Fibroblast of skin of left quadriceps (primary cell): ENCODE measurements at regions not wholly inside any gene's neighbourhood (a gene's known extent, or its start where the extent isn't known, plus 50 kb on each side); places are given as distances from the start of the nearest gene placed in this dataset.
"Not testable (repeated sequence)": the region's sequence is repeated elsewhere in the genome, so short reads cannot be mapped to it uniquely, and the experiment has no call there.

ENCODE experiments used
- DNase-seq, 2 experiments: peaks; one replicate each; pipeline ENCODE4 v3.0.0-alpha.2; 2013; ENCODE audit warnings: low read depth in 2 of 2

DNA sequence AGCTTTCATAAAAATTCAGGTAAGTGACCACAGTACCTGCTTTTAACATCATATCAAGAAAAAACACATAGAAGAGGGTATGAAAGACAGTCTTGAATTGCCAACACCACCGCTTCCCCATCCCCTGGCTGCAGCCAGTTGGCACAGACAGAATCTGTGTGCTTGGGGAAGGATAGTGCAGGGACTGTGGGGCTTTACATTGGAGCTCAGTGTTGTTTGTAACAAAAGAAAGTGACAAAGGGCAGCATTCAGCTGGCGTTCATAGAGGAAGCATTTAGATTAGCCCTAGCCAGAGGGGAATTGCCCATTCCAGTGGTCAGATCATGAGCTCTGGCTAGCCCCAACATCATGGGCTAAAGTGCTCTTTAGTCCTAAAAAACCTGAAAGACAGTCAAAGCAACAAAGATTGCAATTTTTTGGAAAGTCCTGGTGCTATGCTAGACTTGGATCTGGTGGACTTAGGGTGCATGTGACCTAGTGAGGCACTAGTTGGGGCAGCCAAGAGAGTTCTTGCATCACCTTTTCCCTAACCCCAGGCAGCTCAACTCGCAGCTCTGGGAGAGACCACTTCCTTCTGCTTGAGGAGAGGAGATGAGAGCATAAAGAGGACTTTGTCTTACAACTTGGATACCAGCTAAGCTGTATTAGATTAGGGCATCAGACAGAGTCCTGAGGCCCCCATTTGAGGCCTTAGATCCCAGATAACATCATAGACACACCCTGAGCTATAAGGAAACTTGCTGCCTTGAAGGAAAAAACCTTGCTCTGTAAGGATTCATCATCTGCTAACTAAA, 1602.4 kb upstream of the ADGRL3 start:
- no peak for DNase-seq

DNA sequence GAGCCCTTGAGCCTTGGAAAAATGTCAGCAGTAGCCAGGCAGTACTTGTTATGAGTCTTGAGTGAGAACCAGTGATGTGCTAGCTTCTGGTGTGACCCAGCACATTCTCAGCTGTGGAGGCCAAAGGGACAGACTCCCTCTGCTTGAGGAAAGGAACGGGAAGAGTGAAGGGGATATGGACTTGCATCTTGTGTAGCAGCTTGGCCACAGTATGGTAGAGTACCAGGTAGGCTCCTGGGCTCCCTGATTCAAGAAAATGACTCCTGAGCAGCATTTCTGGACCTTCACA, 1601.9 kb upstream of the ADGRL3 start:
- DNase-seq = no peak

DNA sequence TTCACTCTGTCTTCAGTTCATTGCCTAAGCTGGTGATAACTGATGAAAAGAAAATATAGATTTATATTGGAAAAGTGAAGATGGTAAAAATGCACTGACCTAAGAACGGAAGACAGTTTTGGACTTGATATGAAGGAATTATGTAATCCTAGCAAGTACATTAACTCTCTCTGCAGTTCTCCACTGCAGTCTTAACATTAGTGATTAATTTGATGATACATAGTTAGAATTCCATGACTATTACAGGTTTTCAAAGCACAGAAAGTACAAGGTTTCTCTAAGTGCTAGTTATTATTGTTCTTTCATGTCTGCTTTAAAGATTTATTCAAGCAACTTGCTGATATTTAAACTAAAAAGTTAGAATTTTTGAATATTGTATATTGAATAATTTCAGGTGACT, 1591.7 kb upstream of the ADGRL3 start:
- peak in 1 of 2 experiments; percentile 10 for DNase-seq

DNA sequence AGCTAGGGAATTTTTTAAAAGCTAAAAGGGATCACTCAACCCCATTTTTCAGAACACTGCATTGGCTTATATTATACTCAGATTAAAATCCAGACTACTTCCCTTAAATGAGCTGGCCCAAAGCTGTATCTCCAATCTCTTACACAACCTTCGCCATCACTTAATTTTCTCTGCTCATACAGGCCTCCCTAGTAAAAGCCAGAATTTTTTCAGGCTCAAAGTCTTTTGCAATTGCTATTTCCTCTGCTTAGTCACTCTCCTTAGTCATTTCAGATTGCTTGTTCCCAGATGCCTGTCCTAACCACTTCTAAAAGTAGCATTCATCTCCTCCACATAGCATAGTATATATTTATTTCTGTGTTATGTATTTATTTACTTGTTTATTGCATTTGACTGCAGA, 1587.9 kb upstream of the ADGRL3 start:
- DNase-seq = peak; percentile 62 to 68

DNA sequence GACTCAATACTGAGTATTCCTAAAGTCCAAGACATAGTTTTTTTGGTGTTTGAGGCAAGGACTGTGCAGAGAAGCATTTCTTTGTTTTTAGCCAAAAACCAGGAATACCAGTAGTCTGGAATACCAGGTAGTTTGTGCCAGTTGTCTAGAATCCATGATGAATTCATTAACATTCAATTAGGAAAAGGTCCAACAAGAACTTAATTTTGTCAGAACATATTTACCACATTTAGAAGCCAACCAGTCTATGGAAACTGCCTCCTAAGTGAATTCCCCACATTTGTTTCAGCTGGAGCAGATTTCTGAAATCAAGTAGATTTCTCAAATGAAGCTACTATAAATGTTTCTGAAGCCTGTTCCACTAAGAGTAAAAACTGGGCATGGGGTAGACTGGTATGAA, 1584.8 kb upstream of the ADGRL3 start:
- DNase-seq = no peak

DNA sequence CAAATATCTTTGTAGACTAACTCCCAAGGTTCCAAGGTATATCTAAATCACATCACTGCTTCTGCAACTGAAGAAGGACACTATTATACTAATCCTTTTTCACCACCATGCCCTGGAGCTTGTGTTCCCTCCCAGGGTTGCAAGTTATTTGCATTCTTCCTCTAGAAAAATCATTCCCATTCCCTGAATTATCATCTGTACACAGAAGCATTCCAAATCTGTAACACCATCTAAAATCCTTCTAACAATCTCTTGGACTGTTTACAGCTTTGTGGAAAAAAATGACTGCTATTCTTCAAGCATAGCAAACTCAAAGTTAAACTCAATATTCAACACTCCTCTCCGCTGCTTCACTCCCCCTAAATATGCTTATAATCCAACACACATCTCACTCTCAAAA, 1570.8 kb upstream of the ADGRL3 start:
- no peak for DNase-seq

DNA sequence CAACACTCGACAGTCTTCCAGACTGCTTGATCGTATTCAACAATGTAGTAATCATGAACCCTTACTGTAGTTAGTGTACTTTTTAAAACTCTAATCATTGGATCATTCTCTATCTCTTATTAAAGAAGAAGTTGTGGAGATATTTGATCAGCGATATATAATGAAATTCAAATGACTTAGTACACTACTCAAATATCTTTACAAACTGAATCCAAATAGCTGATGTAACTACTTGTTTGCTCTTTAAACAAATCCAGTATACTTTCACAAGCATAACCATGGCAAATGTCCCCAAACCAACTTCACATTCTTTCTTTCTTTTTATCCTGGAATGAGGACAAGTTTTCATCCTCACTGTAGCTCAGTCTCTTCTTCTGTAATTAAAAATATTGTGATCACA, 1569.9 kb upstream of the ADGRL3 start:
- no peak for DNase-seq

DNA sequence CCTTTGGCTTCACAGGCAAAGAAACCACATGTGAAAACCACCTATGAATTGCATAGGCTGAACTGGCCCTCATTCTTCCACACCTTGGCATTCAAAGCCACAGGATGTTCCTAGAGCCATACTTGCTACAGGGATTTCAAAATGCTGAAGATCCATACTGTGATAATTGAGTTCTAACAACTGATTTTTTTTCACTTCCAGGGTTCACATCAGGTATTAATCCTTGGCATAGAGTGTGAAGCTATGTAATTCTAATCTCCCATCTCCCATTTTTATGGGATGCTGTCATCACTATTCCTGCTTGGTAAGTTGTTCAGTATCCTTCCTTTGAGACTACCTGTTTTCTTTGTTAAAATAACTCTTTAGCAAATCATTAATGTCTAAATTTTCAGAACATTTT, 1569.2 kb upstream of the ADGRL3 start:
- no peak for DNase-seq

DNA sequence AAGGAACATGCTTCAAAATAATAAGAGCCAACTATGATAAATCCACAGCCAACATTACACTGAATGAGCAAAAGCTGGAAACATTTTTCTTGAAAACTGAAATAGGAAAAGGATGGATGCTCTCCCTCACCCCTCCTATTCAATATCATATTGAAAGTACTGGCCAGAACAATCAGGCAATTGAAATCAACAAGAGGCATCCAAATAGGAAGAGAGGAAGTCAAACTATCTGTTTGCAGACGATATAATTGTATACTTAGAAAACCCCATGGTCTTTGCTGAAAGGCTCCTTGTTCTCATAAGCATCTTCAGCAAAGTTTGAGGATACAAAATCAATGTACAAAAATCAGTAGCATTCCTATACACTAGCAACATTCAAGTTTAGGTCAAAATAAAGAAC, 1562.5 kb upstream of the ADGRL3 start:
- no peak for DNase-seq

DNA sequence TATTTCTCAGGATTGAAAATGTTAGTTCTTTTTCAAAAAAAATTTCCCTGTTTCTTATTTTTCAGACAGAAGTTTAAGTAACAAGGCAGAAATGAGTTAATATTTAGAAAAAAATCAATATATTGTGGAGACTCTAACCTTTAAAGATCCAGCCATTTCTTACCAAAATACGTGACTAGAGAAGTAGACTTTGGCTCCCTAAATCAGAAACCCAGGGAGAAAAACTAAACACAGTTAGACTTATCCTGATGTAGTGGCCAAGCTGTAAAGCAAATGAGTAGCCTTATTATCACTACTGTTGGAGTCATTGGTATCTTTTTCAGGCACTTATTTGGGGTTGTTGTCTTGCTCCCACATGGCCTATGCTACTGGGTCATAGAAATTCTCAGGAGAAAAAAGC, 1556.4 kb upstream of the ADGRL3 start:
- DNase-seq = no peak

DNA sequence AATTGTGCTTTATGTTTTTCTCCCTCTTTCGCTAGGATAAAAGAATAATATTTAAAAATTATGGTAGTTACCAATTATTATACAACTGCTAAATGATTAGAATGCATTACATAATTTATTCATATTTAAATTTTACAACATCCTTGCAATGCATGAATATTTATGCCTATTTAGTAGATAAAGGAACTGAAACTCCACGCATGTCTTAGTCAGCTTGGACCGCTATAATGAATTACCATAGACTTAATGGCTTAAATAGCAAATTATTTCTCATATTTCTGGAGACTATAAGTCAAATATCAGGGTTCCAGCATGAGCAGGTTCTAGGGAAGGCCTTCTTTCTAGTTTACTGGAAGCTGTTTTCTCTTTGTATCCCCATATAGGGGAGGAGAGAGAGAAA, 1555.4 kb upstream of the ADGRL3 start:
- DNase-seq = no peak

DNA sequence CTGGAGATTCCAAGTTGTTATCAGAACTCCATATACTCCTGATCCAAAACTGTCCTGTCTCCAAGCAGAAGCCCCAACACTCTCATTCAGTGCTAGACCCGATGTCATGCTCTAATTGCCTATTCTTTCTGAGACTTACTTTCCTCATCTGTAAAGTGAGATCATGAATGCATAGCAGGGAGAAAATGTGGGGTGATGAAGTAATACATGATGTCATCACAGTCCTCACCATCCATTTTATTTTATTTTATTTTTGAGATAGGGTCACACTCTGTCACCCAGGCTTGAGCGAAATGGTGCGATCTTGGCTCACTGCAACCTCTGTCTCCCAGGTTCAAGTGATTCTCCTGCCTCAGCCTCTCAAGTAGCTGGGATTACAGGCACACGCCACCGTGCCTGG, 1554.0 kb upstream of the ADGRL3 start:
- no peak for DNase-seq

DNA sequence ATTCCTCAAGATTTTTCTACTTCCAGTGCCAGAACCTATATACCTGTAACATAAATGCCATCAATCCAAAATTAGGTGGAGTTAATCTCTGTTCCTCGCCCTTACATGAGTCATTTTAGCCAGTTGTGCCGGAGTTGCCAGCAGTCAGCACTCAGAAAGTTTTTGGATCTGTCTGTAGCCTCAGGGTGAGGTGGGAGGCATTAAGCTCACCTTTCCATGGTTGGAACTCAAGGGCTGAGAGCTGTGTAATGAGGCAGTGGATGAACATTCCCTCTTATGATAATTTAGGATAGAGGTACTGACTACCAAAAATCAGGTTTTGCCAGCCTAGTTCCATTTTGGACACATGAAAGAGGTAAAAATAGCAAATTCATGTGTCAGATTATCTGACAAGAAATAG, 1553.1 kb upstream of the ADGRL3 start:
- no peak for DNase-seq

DNA sequence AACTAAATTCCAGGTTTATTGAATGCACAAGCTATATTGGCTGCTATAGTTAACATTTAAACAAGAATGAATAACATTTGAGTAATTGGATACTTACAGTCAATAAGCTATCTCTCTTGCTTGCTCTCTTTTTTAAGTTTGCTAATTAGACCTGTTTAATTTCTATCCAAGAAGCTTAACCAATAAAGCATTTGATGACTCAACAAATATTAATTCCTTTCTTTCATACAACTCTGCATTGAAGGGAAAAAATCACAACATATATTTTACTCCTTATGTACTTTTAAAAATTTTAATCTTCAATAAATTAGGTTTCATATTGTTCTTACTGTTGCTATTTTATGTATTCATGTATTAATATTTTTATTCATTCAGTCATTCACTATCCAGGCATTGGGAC, 1552.6 kb upstream of the ADGRL3 start:
- DNase-seq = no peak

DNA sequence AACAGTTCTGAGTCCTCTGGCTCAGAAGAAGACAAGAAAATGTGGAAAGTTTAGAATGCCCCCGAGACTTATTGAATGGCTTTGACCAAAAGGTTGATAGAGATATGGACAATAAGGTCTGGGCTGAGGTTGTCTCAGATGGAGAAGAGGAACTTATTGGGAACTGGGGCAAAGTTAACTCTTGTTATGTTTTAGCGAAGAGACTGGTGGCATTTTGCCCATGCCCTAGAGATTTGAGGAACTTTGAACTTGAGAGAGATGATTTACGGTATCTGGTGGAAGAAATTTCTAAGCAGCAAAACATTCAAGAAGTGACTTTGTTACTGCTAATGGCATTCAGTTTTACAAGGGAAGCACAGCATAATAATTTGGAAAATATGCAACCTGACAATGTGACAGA, 1549.3 kb upstream of the ADGRL3 start:
- DNase-seq = no peak

DNA sequence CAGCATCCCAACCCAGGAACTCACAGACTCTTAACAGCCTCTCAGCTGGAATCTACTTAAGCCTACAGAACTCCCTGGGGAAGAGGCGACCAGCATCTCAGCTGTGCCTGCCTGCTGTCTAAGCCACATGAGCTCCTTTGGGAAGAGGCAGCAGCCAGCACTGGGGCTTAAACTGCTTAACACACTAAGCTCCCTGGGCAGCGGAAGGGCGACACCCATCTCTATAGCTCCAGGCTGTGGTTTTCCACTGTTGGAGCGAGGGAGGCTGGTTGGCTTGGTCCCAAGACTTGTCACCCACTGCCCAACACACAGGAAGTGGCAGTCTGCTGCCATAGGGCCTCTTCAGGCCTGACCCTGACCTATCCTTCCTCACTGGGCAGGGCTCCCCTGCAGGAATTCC, 1544.1 kb upstream of the ADGRL3 start:
- no peak for DNase-seq

DNA sequence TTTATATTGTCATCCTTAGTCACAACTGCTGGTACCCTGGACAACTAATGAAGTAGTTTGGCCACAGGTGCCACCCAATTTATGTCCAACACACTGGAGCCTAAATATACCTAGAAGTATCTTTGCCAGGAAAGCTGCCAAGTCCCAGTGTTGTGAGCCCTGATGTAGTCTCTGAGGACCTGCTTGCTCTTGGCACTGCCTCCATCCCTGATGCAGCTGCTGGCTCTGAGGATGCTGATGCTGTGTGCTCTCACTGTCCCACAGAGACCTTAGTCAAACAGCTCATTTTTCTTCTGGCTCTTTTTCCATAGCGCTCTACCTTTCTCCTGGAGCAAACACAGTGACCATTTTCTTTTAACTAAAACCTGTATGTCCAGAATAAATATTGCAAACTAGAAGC, 1535.4 kb upstream of the ADGRL3 start:
- DNase-seq = no peak

DNA sequence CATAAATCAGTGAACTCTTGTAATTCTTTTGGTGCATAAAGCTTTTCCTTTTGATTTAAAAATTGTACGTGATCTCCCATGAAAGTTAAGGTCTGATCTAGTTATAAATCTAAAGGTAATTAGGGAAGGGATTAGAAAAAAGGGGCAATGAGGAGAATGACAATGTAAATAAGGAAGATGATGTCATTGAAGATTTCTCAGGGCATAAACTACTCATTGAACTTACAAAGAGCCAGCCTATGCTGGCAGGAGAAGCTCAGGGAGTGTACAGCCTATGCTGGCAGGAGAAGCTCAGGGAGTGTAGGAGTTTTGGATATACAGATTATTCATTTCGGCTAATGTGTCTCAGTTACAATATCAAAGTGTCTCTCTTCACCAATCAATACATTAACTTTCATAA, 1533.5 kb upstream of the ADGRL3 start:
- DNase-seq = no peak

DNA sequence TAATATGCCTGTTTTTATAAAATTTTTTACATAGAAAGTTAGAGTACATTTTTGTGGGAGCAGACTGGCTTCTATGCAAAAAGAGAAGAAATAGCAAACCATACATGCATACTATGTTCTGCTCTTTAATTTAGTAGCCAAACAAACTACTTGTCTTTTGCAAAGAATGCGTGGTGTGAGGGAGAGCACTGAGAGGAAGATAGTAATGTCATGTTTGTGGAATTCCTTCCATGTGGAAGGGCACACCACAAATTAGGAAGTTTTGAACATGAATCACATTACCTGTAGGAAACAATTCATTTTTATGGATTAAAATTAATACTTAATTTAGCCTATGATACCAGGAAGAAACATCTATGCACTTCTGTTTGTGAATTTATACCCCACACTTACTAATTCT, 1529.1 kb upstream of the ADGRL3 start:
- no peak for DNase-seq

DNA sequence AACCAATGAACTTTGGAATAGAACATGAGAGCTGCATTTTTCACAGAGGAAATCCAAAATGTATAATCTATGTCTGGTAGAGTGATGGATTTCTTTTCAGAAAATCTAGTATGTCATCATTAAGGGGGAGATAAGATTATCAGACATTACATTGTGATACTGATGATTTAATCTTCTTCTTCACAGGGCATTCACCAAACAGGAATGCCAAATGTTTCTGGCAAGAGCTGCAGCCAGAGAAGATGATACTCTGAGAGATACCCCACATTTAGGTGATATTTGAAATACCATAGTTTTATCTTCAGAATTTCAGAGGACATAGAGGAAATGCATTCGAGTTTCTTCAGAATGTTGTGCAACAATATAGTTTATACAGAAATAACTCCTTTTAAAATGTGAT, 1523.7 kb upstream of the ADGRL3 start:
- DNase-seq = no peak

DNA sequence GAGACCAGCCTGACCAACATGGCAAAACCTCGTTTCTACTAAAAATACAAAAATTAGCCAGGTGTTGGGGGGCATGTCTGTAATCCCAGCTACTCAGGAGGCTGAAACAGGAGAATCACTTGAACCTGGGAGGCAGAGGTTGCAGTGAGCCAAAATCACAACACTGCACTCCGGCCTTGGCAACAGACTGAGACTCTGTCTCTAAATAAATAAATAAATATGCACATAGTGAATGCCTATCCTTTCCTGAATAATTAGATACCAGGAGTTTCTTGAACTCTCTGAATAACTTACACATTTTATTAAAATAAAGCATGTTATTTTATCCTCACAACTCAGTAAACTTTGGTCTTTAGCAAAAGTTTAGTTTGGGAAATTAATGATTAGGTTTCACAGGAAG, 1523.1 kb upstream of the ADGRL3 start:
- DNase-seq = not testable (repeated sequence)

DNA sequence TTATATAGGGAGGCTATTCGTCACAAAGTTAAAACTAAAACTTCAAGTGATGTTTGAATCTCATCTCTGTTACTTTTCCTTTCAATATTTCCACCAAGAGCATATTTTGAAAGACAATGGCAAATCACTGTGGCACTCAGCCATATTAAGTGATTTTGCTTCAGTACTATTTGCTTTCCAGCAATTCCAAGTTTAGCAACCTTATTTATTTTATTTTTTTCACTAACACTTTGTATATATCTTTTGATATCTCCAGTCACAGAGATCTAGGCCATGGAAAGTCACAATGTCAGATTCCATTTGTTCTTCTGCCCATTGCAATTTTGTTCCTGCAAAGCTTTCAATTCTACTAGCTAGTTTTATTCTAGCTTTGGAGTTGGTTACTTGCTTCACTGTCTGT, 1514.5 kb upstream of the ADGRL3 start:
- no peak for DNase-seq

DNA sequence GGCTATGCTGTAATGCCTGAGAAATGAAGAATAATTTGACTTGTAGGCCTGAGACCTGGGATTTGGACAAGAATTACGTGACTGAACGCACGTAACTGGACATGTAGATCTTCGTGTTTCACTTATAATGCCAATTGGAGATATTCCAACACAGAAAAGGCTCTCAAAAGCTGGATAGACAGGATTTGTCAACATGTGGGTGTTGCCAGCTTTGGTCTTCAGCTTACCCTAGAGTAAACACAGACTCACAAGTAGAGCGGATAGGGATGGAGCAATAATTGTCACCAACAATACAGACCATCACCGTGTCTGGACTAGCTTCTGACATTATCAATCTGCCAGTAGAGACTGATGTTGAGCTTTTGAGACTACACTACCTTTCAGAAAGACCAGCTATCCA, 1511.0 kb upstream of the ADGRL3 start:
- no peak for DNase-seq

DNA sequence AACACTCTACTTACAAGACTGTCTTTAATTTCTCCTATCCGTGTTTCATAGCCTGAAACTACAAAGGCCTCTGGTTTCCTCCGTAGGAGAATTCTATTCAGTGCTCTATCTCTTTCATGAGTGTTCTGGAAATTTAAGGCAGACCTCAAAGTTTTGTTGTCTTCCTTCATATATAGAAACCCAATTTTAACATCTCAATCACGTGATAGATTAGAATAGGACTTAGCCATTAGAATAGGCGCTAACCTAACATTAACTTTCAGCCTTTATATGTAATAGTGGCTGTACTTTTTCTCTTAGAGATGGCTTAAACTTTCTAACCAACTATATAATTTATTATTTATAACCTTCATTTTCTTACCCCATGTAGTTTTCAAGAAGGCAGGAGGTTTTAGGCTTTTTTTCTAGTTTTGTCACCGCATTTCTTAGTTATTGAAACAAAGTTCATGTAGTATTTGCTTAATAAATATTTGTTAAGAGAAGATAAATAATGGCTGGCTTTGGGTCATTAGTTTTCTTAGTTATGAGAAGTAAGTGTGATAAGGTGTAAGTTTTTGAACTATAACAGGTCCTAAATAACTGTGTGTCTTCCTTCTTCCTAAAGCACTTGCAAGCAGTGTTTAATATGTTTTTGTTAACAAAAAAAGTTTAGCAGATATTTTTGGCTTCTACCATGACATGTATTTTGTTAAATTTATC, 1504.6 kb upstream of the ADGRL3 start:
- DNase-seq = no peak
